HepG2 (cell line): ENCODE measurements at regions not wholly inside any gene's neighbourhood (a gene's known extent, or its start where the extent isn't known, plus 50 kb on each side); places are given as distances from the start of the nearest gene placed in this dataset.

Experiments used
- ATAC-seq: fragments of 200-7000 bp; cut with Tn5 transposase; 3 replicates; pipeline ENCODE4 v1.9.1; 2020; ENCODE audit warnings: mild to moderate bottlenecking, moderate library complexity
- BruUV-seq: library from RNA; stranded (reverse); fragments of 400-500 nt; replicated peaks from 2 replicates; lab custom pipeline; 2021; lab: Mats Ljungman, UMichigan
- CTCF ChIA-PET: fragments of 300-600 bp; formaldehyde crosslinking; extraction: SDS; loops from one replicate; lab custom pipeline; 2021; ENCODE audit warnings: low total read pairs, inconsistent platforms, low intra/inter-chr PET ratio; lab: Yijun Ruan, JAX
- POLR2A ChIA-PET: fragments of 350-600 bp; sonication (Branson Sonifier 250); formaldehyde crosslinking; loops from one replicate; lab custom pipeline; 2020; ENCODE audit warnings: antibody characterized with exemption, inconsistent platforms; lab: Yijun Ruan, JAX
- DNase-seq: peaks from one replicate; pipeline ENCODE4 v3.0.0-alpha.2; 2015; ENCODE audit warnings: low spot score
- FAIRE-seq: peaks from 3 replicates; lab custom pipeline; 2011; peaks lifted over from hg19 to GRCh38; lab: Jason Lieb, UNC
- H2AFZ ChIP-seq: one replicate; pipeline ENCODE4 v1.6.1; 2011; ENCODE audit warnings: low read length, inconsistent platforms
- H3K27ac ChIP-seq: fragments of 300-600 bp; 3 replicates; pipeline ENCODE4 v1.8.0; 2011; ENCODE audit warnings: mixed run types, mild to moderate bottlenecking, mixed read lengths, low read length, inconsistent platforms; ENCODE audit not compliant: insufficient read depth; ENCODE audit errors: extremely low read length
- H3K27me3 ChIP-seq, 2 experiments: fragments of 200-600 bp in 1 of 2; 2 replicates in 1 of 2; 3 replicates in 1 of 2; pipeline versions ENCODE4 v1.6.0 to v1.8.0; 2011; ENCODE audit warnings: low read length in 2 of 2, mild to moderate bottlenecking in 2 of 2, moderate library complexity in 2 of 2, inconsistent platforms in 1 of 2; ENCODE audit not compliant: insufficient read depth in 2 of 2, control insufficient read depth in 1 of 2
- H3K36me3 ChIP-seq, 2 experiments: fragments of 200-600 bp in 1 of 2; replicated peaks in 1 of 2; 2 replicates in 1 of 2; 3 replicates in 1 of 2; pipeline versions ENCODE4 v1.5.1 to v1.8.0; 2011; ENCODE audit warnings: low read length in 2 of 2, inconsistent platforms in 1 of 2; ENCODE audit not compliant: insufficient read depth in 2 of 2, control insufficient read depth in 1 of 2
- H3K4me1 ChIP-seq: 2 replicates; pipeline ENCODE4 v1.5.1; 2012; ENCODE audit warnings: low read length, inconsistent platforms; ENCODE audit not compliant: insufficient read depth
- H3K4me2 ChIP-seq: 2 replicates; pipeline ENCODE4 v1.6.0; 2011; ENCODE audit warnings: low read depth, low read length, inconsistent platforms
- H3K4me3 ChIP-seq, 3 experiments: fragments of 200-600 bp in 1 of 3; sonication (generic), shearing (Covaris generic) in 1 of 3; replicated peaks in 1 of 3; 2 replicates each; pipeline ENCODE4 v1.5.1; 2011 to 2016; ENCODE audit warnings: low read length in 3 of 3, inconsistent platforms in 2 of 3, low read depth in 2 of 3, mild to moderate bottlenecking in 2 of 3, control low read depth in 1 of 3, mixed read lengths in 1 of 3; ENCODE audit not compliant: insufficient read depth in 1 of 3
- H3K79me2 ChIP-seq: one replicate; pipeline ENCODE4 v1.6.1; 2011; ENCODE audit warnings: low read length, inconsistent platforms; ENCODE audit not compliant: insufficient read depth
- H3K9ac ChIP-seq: 2 replicates; pipeline ENCODE4 v1.6.0; 2011; ENCODE audit warnings: mild to moderate bottlenecking, low read depth, low read length, inconsistent platforms; ENCODE audit not compliant: insufficient read depth
- H3K9me3 ChIP-seq: 2 replicates; pipeline ENCODE4 v1.5.1; 2012; ENCODE audit warnings: mild to moderate bottlenecking, low read length
- H4K20me1 ChIP-seq: 2 replicates; pipeline ENCODE4 v1.6.0; 2011; ENCODE audit warnings: inconsistent platforms, mild to moderate bottlenecking, low read length, moderate library complexity; ENCODE audit not compliant: insufficient read depth
- FOSL2 ChIP-seq: sonication (generic); formaldehyde crosslinking; IDR thresholded peaks from 2 replicates; pipeline ENCODE4 v1.4.0; 2020; ENCODE audit warnings: missing genetic modification reagents
- HIVEP1 ChIP-seq: sonication (generic); formaldehyde crosslinking; IDR thresholded peaks from 2 replicates; pipeline ENCODE4 v1.4.0; 2020; ENCODE audit warnings: mild to moderate bottlenecking, missing genetic modification reagents
- ISL2 ChIP-seq: sonication (generic); formaldehyde crosslinking; IDR thresholded peaks from 2 replicates; pipeline ENCODE4 v1.5.0; 2020; ENCODE audit warnings: missing genetic modification reagents
- JUN ChIP-seq: sonication (generic); formaldehyde crosslinking; IDR thresholded peaks from 2 replicates; pipeline ENCODE4 v1.4.0; 2020; ENCODE audit warnings: mild to moderate bottlenecking, missing genetic modification reagents
- MLLT10 ChIP-seq: sonication (generic); formaldehyde crosslinking; IDR thresholded peaks from 2 replicates; pipeline ENCODE4 v1.4.0; 2020; ENCODE audit warnings: missing genetic modification reagents
- NCOR1 ChIP-seq: fragments of 200-600 bp; sonication (generic); IDR thresholded peaks from 2 replicates; pipeline ENCODE4 v1.7.0; 2017; ENCODE audit warnings: antibody characterized with exemption, low read length, borderline replicate concordance
- SOX13 ChIP-seq, 3 experiments: fragments of 450-650 bp in 1 of 3; sonication (generic) in 1 of 3; formaldehyde crosslinking in 1 of 3; IDR thresholded peaks in 2 of 3; conservative IDR thresholded peaks in 1 of 3; 2 replicates each; pipeline versions ENCODE4 v1.5.0 to v1.6.1; 2016 to 2020; ENCODE audit warnings: antibody characterized with exemption in 1 of 3, mild to moderate bottlenecking in 1 of 3, missing compliant biosample characterization in 1 of 3, missing genetic modification reagents in 1 of 3, moderate library complexity in 1 of 3
- SOX5 ChIP-seq: IDR thresholded peaks from 2 replicates; pipeline ENCODE4 v1.6.1; 2016; ENCODE audit warnings: borderline replicate concordance
- STAT5B ChIP-seq: sonication (generic); formaldehyde crosslinking; IDR thresholded peaks from 2 replicates; pipeline ENCODE4 v1.4.0; 2020; ENCODE audit warnings: missing genetic modification reagents
- TBX3 ChIP-seq: fragments of 450-650 bp; IDR thresholded peaks from 2 replicates; pipeline ENCODE4 v1.6.1; 2017; ENCODE audit warnings: antibody characterized with exemption, mild to moderate bottlenecking, inconsistent platforms, borderline replicate concordance
- TCF7 ChIP-seq: sonication (generic); IDR thresholded peaks from 2 replicates; pipeline ENCODE4 v1.6.1; 2016; ENCODE audit warnings: antibody characterized with exemption, low read depth
- YY1 ChIP-seq: IDR thresholded peaks from 2 replicates; pipeline ENCODE4 v1.6.1; 2011; ENCODE audit warnings: low read length, low read depth, moderate library complexity, mild to moderate bottlenecking; ENCODE audit not compliant: insufficient read depth, insufficient replicate concordance
- ZNF7 ChIP-seq: IDR thresholded peaks from 2 replicates; pipeline ENCODE4 v1.6.1; 2016; ENCODE audit warnings: missing biosample characterization, missing genetic modification reagents
- WGBS: methylation state at CpG from one replicate; pipeline ENCODE4 v1.1.6; 2017; ENCODE audit warnings: low lambda C conversion rate; 5-methylcytosine and 5-hydroxymethylcytosine counted together
- in situ Hi-C: cut with HindIII; loops from 2 replicates; pipeline ENCODE4 v1.10.0; 2017; ENCODE audit warnings: low pct_unique_long_range_greater_than_20kb; ENCODE audit not compliant: extremely low pct_ligation_motif_present
- intact Hi-C: fragments of 100-400 bp; cut with micrococcal nuclease; formaldehyde crosslinking; loops from one replicate; pipeline ENCODE4 v1.10.0; 2022; ENCODE audit not compliant: unreplicated experiment
- TF ChIP-seq, protein P1 (sequence below): sonication (generic); formaldehyde crosslinking; IDR thresholded peaks from 2 replicates; pipeline ENCODE4 v1.4.0; 2020; ENCODE audit warnings: missing genetic modification reagents

- TF ChIP-seq YY1, result no peak
These were observed 403.4 kb upstream of the MMADHC start (continued) for GRCh38 chr2:149990965-149991364.

DNA sequence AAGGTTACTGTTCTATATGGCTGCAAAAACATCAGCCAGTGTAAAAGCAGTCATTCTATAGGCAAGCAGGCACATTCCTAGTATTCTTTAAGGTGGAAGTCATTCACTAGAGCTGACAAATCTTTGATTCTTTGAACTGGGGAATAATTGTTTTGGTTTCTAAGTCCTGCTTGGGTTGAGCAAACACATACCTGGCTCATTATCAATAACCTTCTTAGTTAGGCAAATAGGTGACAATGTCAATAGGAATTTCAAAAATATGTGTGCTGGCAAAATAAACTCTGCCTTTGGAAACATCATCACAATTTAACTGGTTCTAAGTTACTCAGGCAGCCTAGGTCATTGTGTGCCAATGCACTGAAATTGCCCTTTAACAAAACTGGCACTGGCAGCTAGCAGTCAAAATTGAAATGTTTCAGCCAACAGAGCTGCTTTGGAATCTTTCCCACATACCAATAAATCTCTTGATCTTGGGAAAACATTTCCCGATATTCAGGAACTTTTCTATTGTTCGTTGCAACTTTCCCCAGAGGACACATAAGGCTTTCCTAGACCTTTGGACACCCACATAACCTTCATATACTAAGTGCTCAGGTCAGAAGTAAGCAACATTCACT is 402.0 kb upstream of the MMADHC start:
- Histone ChIP-seq H3K4me3 (no peak overlapping the region), H3K9me3 (peaks cover 6% of the 10 kb centered on the region; the same call in 1 of the 2 replicates), H2AFZ (no peak overlapping the region), H3K4me2 (no peak overlapping the region), H3K79me2 (no peaks in the 10 kb centered on the region), H3K36me3 (no peaks in the 10 kb centered on the region)
- 3% methylated on average over 2 of the region's 2 CpGs for WGBS
- BruUV-seq, result no TSS peak
- peak; percentile 72 for DNase-seq
- in situ Hi-C loops, result no loop called here
- POLR2A ChIA-PET, result no interaction called here
- ATAC-seq, result peak; percentile 77
- FAIRE-seq, result no peak
- intact Hi-C loops, result loop anchor here (5.0 to 10.0 kb wide), 2 partner anchors 395 to 498 kb away; partner anchors contain the start of gene RND3
- TF ChIP-seq SOX13 (IDR thresholded peaks at IDR 0.05) (no peak), SOX13 (CRISPR knock-in tag; conservative IDR thresholded peaks at IDR 0.05 in 1 of 2, IDR thresholded peaks at IDR 0.05 in 1 of 2) (peak in 1 of 2 experiments; percentile 33; a peak in 1 of 4 replicates), ZNF7 (CRISPR knock-in tag) (peak; percentile 92), STAT5B (CRISPR knock-in tag) (no peak), NCOR1 (no peak), FOSL2 (CRISPR knock-in tag) (0 out of 2 replicates have a peak, but pooled peaks have one; percentile 19), ISL2 (CRISPR knock-in tag) (0 out of 2 replicates have a peak, but pooled peaks have one; percentile 32), TCF7 (0 out of 2 replicates have a peak, but pooled peaks have one; percentile 15), MLLT10 (no peak), TBX3 (peak; percentile 28; the same call in 1 of the 2 replicates), JUN (CRISPR knock-in tag) (no peak), HIVEP1 (CRISPR knock-in tag) (no peak), SOX5 (CRISPR knock-in tag) (0 out of 2 replicates have a peak, but pooled peaks have one; percentile 15)
- TF ChIP-seq, protein P1, sequence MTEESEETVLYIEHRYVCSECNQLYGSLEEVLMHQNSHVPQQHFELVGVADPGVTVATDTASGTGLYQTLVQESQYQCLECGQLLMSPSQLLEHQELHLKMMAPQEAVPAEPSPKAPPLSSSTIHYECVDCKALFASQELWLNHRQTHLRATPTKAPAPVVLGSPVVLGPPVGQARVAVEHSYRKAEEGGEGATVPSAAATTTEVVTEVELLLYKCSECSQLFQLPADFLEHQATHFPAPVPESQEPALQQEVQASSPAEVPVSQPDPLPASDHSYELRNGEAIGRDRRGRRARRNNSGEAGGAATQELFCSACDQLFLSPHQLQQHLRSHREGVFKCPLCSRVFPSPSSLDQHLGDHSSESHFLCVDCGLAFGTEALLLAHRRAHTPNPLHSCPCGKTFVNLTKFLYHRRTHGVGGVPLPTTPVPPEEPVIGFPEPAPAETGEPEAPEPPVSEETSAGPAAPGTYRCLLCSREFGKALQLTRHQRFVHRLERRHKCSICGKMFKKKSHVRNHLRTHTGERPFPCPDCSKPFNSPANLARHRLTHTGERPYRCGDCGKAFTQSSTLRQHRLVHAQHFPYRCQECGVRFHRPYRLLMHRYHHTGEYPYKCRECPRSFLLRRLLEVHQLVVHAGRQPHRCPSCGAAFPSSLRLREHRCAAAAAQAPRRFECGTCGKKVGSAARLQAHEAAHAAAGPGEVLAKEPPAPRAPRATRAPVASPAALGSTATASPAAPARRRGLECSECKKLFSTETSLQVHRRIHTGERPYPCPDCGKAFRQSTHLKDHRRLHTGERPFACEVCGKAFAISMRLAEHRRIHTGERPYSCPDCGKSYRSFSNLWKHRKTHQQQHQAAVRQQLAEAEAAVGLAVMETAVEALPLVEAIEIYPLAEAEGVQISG (CRISPR knock-in tag), result no peak
- TF ChIP-seq, all 625 proteins: peak for 7
- Histone ChIP-seq H3K27me3 (no peaks in the 10 kb centered on the region), H3K27ac (no peak overlapping the region), H4K20me1 (no peaks in the 10 kb centered on the region), H3K4me1 (peaks cover 11% of the 10 kb centered on the region), H3K9ac (no peak overlapping the region)
- CTCF ChIA-PET, result no interaction called here
